Thoracic aorta (tissue), 2 donors: ENCODE measurements at regions not wholly inside any gene's neighbourhood (a gene's known extent, or its start where the extent isn't known, plus 50 kb on each side); places are given as distances from the start of the nearest gene placed in this dataset.

ENCODE experiments used
- ATAC-seq: fragments of 150-250 bp; one replicate; pipeline ENCODE4 v1.8.0; 2017; ENCODE audit warnings: low read depth; ENCODE audit not compliant: insufficient number of reproducible peaks, low FRiP score
- DNase-seq: peaks from one replicate; pipeline ENCODE4 v3.0.0-alpha.2; 2020; ENCODE audit warnings: low spot score
- H3K27ac ChIP-seq, 2 donors: fragments of 200-600 bp; sonication (generic); 1 replicate in 1 of 2; 2 replicates in 1 of 2; pipeline ENCODE4 v1.5.1; 2016; ENCODE audit warnings: mild to moderate bottlenecking in 2 of 2, moderate library complexity in 2 of 2
- H3K27me3 ChIP-seq: fragments of 200-600 bp; sonication (generic); replicated peaks from 2 replicates; pipeline ENCODE4 v1.6.0; 2016; ENCODE audit warnings: mild to moderate bottlenecking; ENCODE audit not compliant: insufficient read depth
- H3K36me3 ChIP-seq: fragments of 200-600 bp; sonication (generic); one replicate; pipeline ENCODE4 v1.5.1; 2016
- H3K4me1 ChIP-seq, 2 donors: fragments of 200-600 bp; sonication (generic); 1 replicate in 1 of 2; 2 replicates in 1 of 2; pipeline versions ENCODE4 v1.5.1 to v1.6.0; 2016; ENCODE audit warnings: low read depth in 2 of 2, mild to moderate bottlenecking in 1 of 2; ENCODE audit not compliant: control insufficient read depth in 1 of 2
- H3K4me3 ChIP-seq: fragments of 200-600 bp; sonication (generic); 2 replicates; pipeline ENCODE4 v1.5.1; 2016; ENCODE audit warnings: mild to moderate bottlenecking
- H3K9me3 ChIP-seq: fragments of 200-600 bp; sonication (generic); 2 replicates; pipeline ENCODE4 v1.5.1; 2016
- CTCF ChIP-seq: fragments of 200-600 bp; sonication (generic); IDR thresholded peaks from one replicate; pipeline ENCODE4 v1.5.1; 2019; ENCODE audit warnings: antibody characterized with exemption

DNA sequence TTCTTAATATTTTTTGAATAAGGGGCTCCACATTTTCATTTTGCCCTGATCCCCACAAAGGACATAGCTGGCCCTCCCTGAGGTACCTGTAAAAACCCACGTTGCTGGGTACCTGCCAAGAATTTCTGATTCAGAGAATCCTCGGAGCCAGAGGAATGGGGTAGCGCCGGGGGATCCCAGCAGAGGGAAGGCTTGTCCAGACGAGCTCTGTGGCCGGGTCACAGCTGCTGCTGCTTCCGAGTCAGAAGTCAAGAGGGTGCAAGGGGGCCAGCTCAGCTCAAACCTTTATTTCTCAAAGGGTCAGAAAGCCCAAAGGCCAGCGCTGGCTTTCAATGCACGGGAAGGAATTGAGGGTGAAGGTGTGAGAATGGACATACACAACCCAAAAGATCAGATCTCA, 68.9 kb upstream of the SDK2 start:
- no peak for TF ChIP-seq CTCF
- H3K27ac ChIP-seq = no peak overlapping the region
- H3K4me1 ChIP-seq = no peaks in the 10 kb centered on the region
- H3K27me3 ChIP-seq = no peaks in the 10 kb centered on the region
- no peak for DNase-seq
- no peak overlapping the region for H3K4me3 ChIP-seq
- ATAC-seq = no peak
- H3K9me3 ChIP-seq = no peaks in the 10 kb centered on the region
- no peaks in the 10 kb centered on the region for H3K36me3 ChIP-seq

- no peaks in the 10 kb centered on the region for H3K27me3 ChIP-seq
- H3K27ac ChIP-seq = no peak overlapping the region
- H3K4me3 ChIP-seq = no peak overlapping the region
- no peaks in the 10 kb centered on the region for H3K9me3 ChIP-seq
- no peaks in the 10 kb centered on the region for H3K4me1 ChIP-seq
- no peaks in the 10 kb centered on the region for H3K36me3 ChIP-seq
- no peak for ATAC-seq
- no peak for TF ChIP-seq CTCF
- no peak for DNase-seq
These were observed 71.5 kb upstream of the SDK2 start for GRCh38 chr17:73715769-73716168.

GRCh38 chr17:73717690-73718089, 73.4 kb upstream of the SDK2 start:
- no peaks in the 10 kb centered on the region for H3K9me3 ChIP-seq
- ATAC-seq (no peak), DNase-seq (no peak)
- no peaks in the 10 kb centered on the region for H3K27me3 ChIP-seq
- no peaks in the 10 kb centered on the region for H3K36me3 ChIP-seq
- no peak for TF ChIP-seq CTCF
- H3K4me1 ChIP-seq = no peaks in the 10 kb centered on the region
- no peak overlapping the region for H3K27ac ChIP-seq
- H3K4me3 ChIP-seq = no peak overlapping the region

DNA sequence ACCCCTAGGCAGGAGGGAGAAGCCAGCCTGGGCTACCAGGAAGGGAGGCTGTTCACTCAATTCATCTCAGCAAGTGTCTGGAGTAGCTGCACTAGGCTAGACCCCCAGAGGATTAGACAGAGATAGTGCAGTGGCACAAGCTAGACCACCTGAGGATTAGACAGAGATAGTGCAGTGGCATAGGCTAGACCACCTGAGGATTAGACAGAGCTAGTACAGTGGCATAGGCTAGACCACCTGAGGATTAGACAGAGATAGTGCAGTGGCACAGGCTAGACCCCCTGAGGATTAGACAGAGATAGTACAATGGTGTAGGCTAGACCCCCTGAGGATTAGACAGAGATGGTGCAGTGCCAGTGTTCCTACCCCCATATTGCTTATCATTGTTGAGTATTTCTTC, 74.1 kb upstream of the SDK2 start:
- no peak for TF ChIP-seq CTCF
- no peaks in the 10 kb centered on the region for H3K36me3 ChIP-seq
- H3K4me3 ChIP-seq = no peak overlapping the region
- no peaks in the 10 kb centered on the region for H3K27me3 ChIP-seq
- no peaks in the 10 kb centered on the region for H3K9me3 ChIP-seq
- DNase-seq (no peak), ATAC-seq (no peak)
- H3K4me1 ChIP-seq = no peaks in the 10 kb centered on the region
- no peak overlapping the region for H3K27ac ChIP-seq

- Histone ChIP-seq H3K27me3 (no peaks in the 10 kb centered on the region), H3K27ac (no peak overlapping the region), H3K36me3 (no peaks in the 10 kb centered on the region), H3K9me3 (no peaks in the 10 kb centered on the region), H3K4me1 (no peaks in the 10 kb centered on the region), H3K4me3 (no peak overlapping the region)
- DNase-seq (no peak), ATAC-seq (no peak)
- no peak for TF ChIP-seq CTCF
These were observed 74.7 kb upstream of the SDK2 start for GRCh38 chr17:73718912-73719311.
